ENCODE measurements at regions not wholly inside any gene's neighbourhood (a gene's known extent, or its start where the extent isn't known, plus 50 kb on each side); places are given as distances from the start of the nearest gene placed in this dataset.

DNA sequence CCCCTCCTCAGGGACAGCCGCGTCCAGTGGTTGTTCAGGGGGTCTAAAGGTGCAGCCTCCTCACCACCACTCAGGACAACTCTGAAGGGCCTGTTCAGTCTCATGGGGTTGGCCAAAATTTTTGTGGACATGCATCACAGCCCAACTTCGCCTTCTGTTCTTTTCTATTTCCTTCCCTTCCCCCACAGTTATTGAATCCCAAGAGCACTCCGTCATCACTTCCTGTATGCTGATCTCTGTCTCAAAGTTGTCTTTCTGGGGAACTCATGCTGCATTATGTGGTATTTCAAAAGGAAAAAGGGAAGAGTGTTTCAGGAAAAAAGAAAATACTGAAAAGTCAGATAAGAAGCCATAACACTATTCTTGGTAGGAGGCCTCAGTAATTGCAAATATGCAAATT, 355.4 kb downstream of the CAAP1 start:
- H3K79me2 ChIP-seq (ENCODE audit: insufficient read depth, low read length) = no peaks in the 10 kb centered on the region
- H3K36me3 ChIP-seq (ENCODE audit: insufficient read depth, low read length) = no peaks in the 10 kb centered on the region
- TF ChIP-seq, protein P1, sequence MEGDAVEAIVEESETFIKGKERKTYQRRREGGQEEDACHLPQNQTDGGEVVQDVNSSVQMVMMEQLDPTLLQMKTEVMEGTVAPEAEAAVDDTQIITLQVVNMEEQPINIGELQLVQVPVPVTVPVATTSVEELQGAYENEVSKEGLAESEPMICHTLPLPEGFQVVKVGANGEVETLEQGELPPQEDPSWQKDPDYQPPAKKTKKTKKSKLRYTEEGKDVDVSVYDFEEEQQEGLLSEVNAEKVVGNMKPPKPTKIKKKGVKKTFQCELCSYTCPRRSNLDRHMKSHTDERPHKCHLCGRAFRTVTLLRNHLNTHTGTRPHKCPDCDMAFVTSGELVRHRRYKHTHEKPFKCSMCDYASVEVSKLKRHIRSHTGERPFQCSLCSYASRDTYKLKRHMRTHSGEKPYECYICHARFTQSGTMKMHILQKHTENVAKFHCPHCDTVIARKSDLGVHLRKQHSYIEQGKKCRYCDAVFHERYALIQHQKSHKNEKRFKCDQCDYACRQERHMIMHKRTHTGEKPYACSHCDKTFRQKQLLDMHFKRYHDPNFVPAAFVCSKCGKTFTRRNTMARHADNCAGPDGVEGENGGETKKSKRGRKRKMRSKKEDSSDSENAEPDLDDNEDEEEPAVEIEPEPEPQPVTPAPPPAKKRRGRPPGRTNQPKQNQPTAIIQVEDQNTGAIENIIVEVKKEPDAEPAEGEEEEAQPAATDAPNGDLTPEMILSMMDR (IDR thresholded peaks at IDR 0.05; ENCODE audit: low read length) = no peak
- H4K20me1 ChIP-seq (ENCODE audit: insufficient read depth, low read length) = no peaks in the 10 kb centered on the region
- H3K9me3 ChIP-seq (ENCODE audit: low read length) = no peaks in the 10 kb centered on the region
- H3K4me1 ChIP-seq (ENCODE audit: insufficient read depth, low read length, severe bottlenecking) = no peaks in the 10 kb centered on the region
- no peak overlapping the region for H2AFZ ChIP-seq (ENCODE audit: low read length)
- no peaks in the 10 kb centered on the region for H3F3A ChIP-seq (ENCODE audit: insufficient read depth, low read length)
- no peak overlapping the region for H3K4me2 ChIP-seq (ENCODE audit: low read length)
- no peak overlapping the region for H3K27ac ChIP-seq (ENCODE audit: low read depth, low read length, poor library complexity, severe bottlenecking)
- no peak overlapping the region for H3K4me3 ChIP-seq (ENCODE audit: low read depth, low read length, poor library complexity, severe bottlenecking)
- no peak overlapping the region for H3K9ac ChIP-seq (ENCODE audit: low read length)
- no peaks in the 10 kb centered on the region for H3K9me2 ChIP-seq (ENCODE audit: low read depth, low read length)
- no peaks in the 10 kb centered on the region for H3K27me3 ChIP-seq (ENCODE audit: insufficient read depth, low read length)

DNA sequence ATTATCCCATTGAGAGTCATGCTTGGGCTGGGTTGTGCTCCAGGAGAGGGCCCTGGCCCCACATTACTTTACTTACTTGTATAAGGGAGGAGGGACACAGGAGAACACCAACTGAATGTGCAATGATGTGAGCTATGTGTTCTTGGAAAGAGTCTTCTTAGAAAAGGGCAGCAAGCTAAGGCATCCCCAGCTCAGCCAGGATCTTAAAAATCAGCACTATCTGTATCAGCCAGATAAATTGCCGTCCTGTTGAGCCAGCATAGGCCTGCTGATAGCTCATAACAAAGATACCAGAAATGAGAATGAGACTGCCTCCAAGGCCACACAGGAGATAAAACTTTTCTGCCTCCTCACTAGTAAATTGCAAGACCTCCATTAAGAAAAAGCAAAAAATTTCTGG, 357.5 kb downstream of the CAAP1 start:
- TF ChIP-seq, protein P1 (IDR thresholded peaks at IDR 0.05; ENCODE audit: low read length) = no peak
- H3K27ac ChIP-seq (ENCODE audit: low read depth, low read length, poor library complexity, severe bottlenecking) = no peak overlapping the region
- H2AFZ ChIP-seq (ENCODE audit: low read length) = no peak overlapping the region
- no peaks in the 10 kb centered on the region for H3K9me2 ChIP-seq (ENCODE audit: low read depth, low read length)
- H3K4me1 ChIP-seq (ENCODE audit: insufficient read depth, low read length, severe bottlenecking) = no peaks in the 10 kb centered on the region
- H3F3A ChIP-seq (ENCODE audit: insufficient read depth, low read length) = no peaks in the 10 kb centered on the region
- H3K4me2 ChIP-seq (ENCODE audit: low read length) = no peak overlapping the region
- H3K79me2 ChIP-seq (ENCODE audit: insufficient read depth, low read length) = no peaks in the 10 kb centered on the region
- H3K9me3 ChIP-seq (ENCODE audit: low read length) = no peaks in the 10 kb centered on the region
- no peak overlapping the region for H3K9ac ChIP-seq (ENCODE audit: low read length)
- no peaks in the 10 kb centered on the region for H3K27me3 ChIP-seq (ENCODE audit: insufficient read depth, low read length)
- no peaks in the 10 kb centered on the region for H3K36me3 ChIP-seq (ENCODE audit: insufficient read depth, low read length)
- no peak overlapping the region for H3K4me3 ChIP-seq (ENCODE audit: low read depth, low read length, poor library complexity, severe bottlenecking)
- no peaks in the 10 kb centered on the region for H4K20me1 ChIP-seq (ENCODE audit: insufficient read depth, low read length)

DNA sequence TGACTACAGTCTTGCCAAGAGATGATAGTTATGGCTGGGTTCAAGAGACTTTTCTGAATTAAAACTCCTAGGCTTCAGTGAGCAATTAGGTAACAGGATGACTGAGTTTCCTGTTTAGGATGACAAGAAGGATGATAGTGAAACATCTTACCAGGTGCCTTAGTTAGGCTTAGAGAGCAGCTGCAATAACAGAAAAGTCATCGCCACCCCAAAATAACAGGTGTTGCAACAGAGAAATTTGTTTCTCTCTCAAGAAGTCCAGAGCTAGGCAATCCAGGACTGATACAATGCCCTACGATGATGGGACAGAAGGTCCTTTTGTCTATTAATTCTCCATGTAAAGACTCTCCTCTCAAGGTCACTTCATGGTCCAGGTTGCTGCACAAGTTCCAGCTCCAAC, 361.8 kb downstream of the CAAP1 start:
- Histone ChIP-seq H3K4me1 (ENCODE audit: insufficient read depth, low read length, severe bottlenecking) (no peaks in the 10 kb centered on the region), H3K27me3 (ENCODE audit: insufficient read depth, low read length) (no peaks in the 10 kb centered on the region), H3K9me3 (ENCODE audit: low read length) (no peaks in the 10 kb centered on the region), H3K9me2 (ENCODE audit: low read depth, low read length) (no peaks in the 10 kb centered on the region), H3K79me2 (ENCODE audit: insufficient read depth, low read length) (no peaks in the 10 kb centered on the region), H2AFZ (ENCODE audit: low read length) (no peak overlapping the region), H3K4me2 (ENCODE audit: low read length) (no peak overlapping the region), H3K36me3 (ENCODE audit: insufficient read depth, low read length) (no peaks in the 10 kb centered on the region), H3F3A (ENCODE audit: insufficient read depth, low read length) (no peaks in the 10 kb centered on the region), H3K4me3 (ENCODE audit: low read depth, low read length, poor library complexity, severe bottlenecking) (no peak overlapping the region), H4K20me1 (ENCODE audit: insufficient read depth, low read length) (no peaks in the 10 kb centered on the region), H3K27ac (ENCODE audit: low read depth, low read length, poor library complexity, severe bottlenecking) (no peak overlapping the region), H3K9ac (ENCODE audit: low read length) (no peak overlapping the region)
- no peak for TF ChIP-seq EZH2 (IDR thresholded peaks at IDR 0.05; ENCODE audit: borderline replicate concordance, low read length)
- TF ChIP-seq, protein P1 (IDR thresholded peaks at IDR 0.05; ENCODE audit: low read length) = no peak
